ENCODE measurements at regions not wholly inside any gene's neighbourhood (a gene's known extent, or its start where the extent isn't known, plus 50 kb on each side); places are given as distances from the start of the nearest gene placed in this dataset.

GRCh38 chr3:23071296-23071695 is 131.8 kb upstream of the UBE2E2 start:
- CTCF ChIA-PET: no interaction called here
- H3K27ac Mint-ChIP-seq: no peak overlapping the region
- intact Hi-C loops (cut with micrococcal nuclease): no loop called here
- H3K4me3 Mint-ChIP-seq: no peak overlapping the region
- no peaks in the 10 kb centered on the region for H3K27me3 Mint-ChIP-seq (ENCODE audit: low read depth)
- H3K4me1 Mint-ChIP-seq (ENCODE audit: low read depth): no peaks in the 10 kb centered on the region
- DNase-seq: no peak
- no peaks in the 10 kb centered on the region for H3K36me3 Mint-ChIP-seq (ENCODE audit: low read depth)
- no peaks in the 10 kb centered on the region for H3K9me3 Mint-ChIP-seq

DNA sequence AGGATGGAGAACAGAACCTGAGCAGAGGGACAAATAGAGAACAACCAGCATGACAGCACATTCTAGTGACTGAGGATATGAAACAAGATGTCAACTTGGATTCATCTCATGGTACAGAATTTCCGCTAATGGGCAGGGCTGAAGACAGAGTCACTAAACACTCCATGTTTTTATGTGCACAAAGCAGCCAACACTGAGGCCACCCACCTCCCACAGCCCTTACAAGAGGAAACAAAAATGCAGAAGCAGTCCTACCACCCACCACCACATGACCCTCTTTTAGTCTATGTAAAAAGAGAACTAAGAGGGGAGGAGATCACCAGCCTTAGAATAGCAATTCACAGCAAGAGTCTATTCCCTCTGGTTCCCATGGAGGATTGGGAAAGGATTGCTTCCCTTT is 131.4 kb upstream of the UBE2E2 start:
- Mint-ChIP-seq H3K27ac (no peak overlapping the region), H3K4me1 (ENCODE audit: low read depth) (no peaks in the 10 kb centered on the region), H3K4me3 (no peak overlapping the region), H3K9me3 (no peaks in the 10 kb centered on the region), H3K27me3 (ENCODE audit: low read depth) (no peaks in the 10 kb centered on the region), H3K36me3 (ENCODE audit: low read depth) (no peaks in the 10 kb centered on the region)
- CTCF ChIA-PET: no interaction called here
- intact Hi-C loops (cut with micrococcal nuclease): no loop called here
- no peak for DNase-seq

GRCh38 chr3:23072693-23073092 is 130.4 kb upstream of the UBE2E2 start:
- CTCF ChIA-PET: no interaction called here
- Mint-ChIP-seq H3K9me3 (no peaks in the 10 kb centered on the region), H3K4me1 (ENCODE audit: low read depth) (no peaks in the 10 kb centered on the region), H3K27me3 (ENCODE audit: low read depth) (no peaks in the 10 kb centered on the region), H3K36me3 (ENCODE audit: low read depth) (no peaks in the 10 kb centered on the region), H3K27ac (no peak overlapping the region), H3K4me3 (no peak overlapping the region)
- intact Hi-C loops (cut with micrococcal nuclease): no loop called here
- no peak for DNase-seq

DNA sequence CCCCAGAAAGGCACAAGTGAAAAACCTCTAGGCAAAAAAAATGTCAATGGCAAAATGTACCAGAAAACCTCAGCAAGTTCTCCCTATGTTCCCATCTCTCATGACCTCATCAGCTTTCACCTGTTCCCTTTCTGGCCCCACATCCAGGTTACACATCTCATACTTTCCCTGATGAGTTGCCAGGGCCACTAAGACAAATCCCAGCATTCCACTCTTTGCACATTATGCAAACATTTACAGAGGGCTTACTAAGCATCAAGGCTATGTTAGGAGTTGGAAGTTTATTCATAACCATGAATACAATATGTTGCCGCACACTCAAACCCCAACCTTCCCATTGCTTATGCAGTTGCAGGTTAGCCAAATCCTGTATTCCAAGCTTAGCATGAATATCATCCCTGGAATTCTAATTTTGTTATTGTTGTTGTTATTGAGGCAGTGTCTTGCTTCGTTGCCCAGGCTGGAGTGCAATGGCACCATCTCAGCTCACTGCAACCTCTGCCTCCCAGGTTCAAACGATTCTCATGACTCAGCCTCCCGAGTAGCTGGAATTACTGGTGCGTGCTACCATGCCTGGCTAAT is 129.3 kb upstream of the UBE2E2 start:
- CTCF ChIA-PET: no interaction called here
- H3K36me3 Mint-ChIP-seq (ENCODE audit: low read depth): no peaks in the 10 kb centered on the region
- H3K27me3 Mint-ChIP-seq (ENCODE audit: low read depth): no peaks in the 10 kb centered on the region
- no peaks in the 10 kb centered on the region for H3K9me3 Mint-ChIP-seq
- intact Hi-C loops (cut with micrococcal nuclease): no loop called here
- H3K27ac Mint-ChIP-seq: no peak overlapping the region
- no peak overlapping the region for H3K4me3 Mint-ChIP-seq
- no peaks in the 10 kb centered on the region for H3K4me1 Mint-ChIP-seq (ENCODE audit: low read depth)
- no peak for DNase-seq

- DNase-seq: no peak
- intact Hi-C loops (cut with micrococcal nuclease): no loop called here
- no peak overlapping the region for H3K27ac Mint-ChIP-seq
- no peaks in the 10 kb centered on the region for H3K9me3 Mint-ChIP-seq
- H3K4me3 Mint-ChIP-seq: no peak overlapping the region
- H3K36me3 Mint-ChIP-seq (ENCODE audit: low read depth): no peaks in the 10 kb centered on the region
- peaks cover 8% of the 10 kb centered on the region for H3K4me1 Mint-ChIP-seq (ENCODE audit: low read depth)
- H3K27me3 Mint-ChIP-seq (ENCODE audit: low read depth): no peaks in the 10 kb centered on the region
- CTCF ChIA-PET: no interaction called here
Measured at GRCh38 chr3:23075496-23075895, 127.6 kb upstream of the UBE2E2 start.

GRCh38 chr3:23076437-23076836 is 126.7 kb upstream of the UBE2E2 start:
- CTCF ChIA-PET: no interaction called here
- H3K27me3 Mint-ChIP-seq (ENCODE audit: low read depth): no peaks in the 10 kb centered on the region
- H3K4me3 Mint-ChIP-seq: no peak overlapping the region
- H3K27ac Mint-ChIP-seq: no peak overlapping the region
- H3K36me3 Mint-ChIP-seq (ENCODE audit: low read depth): no peaks in the 10 kb centered on the region
- H3K9me3 Mint-ChIP-seq: no peaks in the 10 kb centered on the region
- no peak for DNase-seq
- H3K4me1 Mint-ChIP-seq (ENCODE audit: low read depth): peaks cover 8% of the 10 kb centered on the region
- intact Hi-C loops (cut with micrococcal nuclease): no loop called here

- intact Hi-C loops (cut with micrococcal nuclease): no loop called here
- H3K36me3 Mint-ChIP-seq (ENCODE audit: low read depth): no peaks in the 10 kb centered on the region
- DNase-seq: no peak
- CTCF ChIA-PET: no interaction called here
- H3K4me1 Mint-ChIP-seq (ENCODE audit: low read depth): peaks cover 8% of the 10 kb centered on the region
- no peaks in the 10 kb centered on the region for H3K9me3 Mint-ChIP-seq
- no peaks in the 10 kb centered on the region for H3K27me3 Mint-ChIP-seq (ENCODE audit: low read depth)
- no peak overlapping the region for H3K4me3 Mint-ChIP-seq
- no peak overlapping the region for H3K27ac Mint-ChIP-seq
Measured at GRCh38 chr3:23077126-23077525, 126.0 kb upstream of the UBE2E2 start.

GRCh38 chr3:23078735-23079134 is 124.4 kb upstream of the UBE2E2 start:
- no peaks in the 10 kb centered on the region for H3K27me3 Mint-ChIP-seq (ENCODE audit: low read depth)
- DNase-seq: no peak
- no peak overlapping the region for H3K4me3 Mint-ChIP-seq
- H3K27ac Mint-ChIP-seq: no peak overlapping the region
- CTCF ChIA-PET: interaction anchor here (0.6 kb wide), 2 partner anchors 58 to 608 kb away, joined by 3 read pairs; no protein-coding TSS in a partner anchor
- H3K9me3 Mint-ChIP-seq: no peaks in the 10 kb centered on the region
- H3K4me1 Mint-ChIP-seq (ENCODE audit: low read depth): peaks cover 8% of the 10 kb centered on the region
- H3K36me3 Mint-ChIP-seq (ENCODE audit: low read depth): no peaks in the 10 kb centered on the region
- intact Hi-C loops (cut with micrococcal nuclease): no loop called here

- DNase-seq: no peak
- Mint-ChIP-seq H3K4me1 (ENCODE audit: low read depth) (peaks cover 8% of the 10 kb centered on the region), H3K36me3 (ENCODE audit: low read depth) (no peaks in the 10 kb centered on the region), H3K9me3 (no peaks in the 10 kb centered on the region), H3K27me3 (ENCODE audit: low read depth) (no peaks in the 10 kb centered on the region), H3K27ac (no peak overlapping the region), H3K4me3 (no peak overlapping the region)
- intact Hi-C loops (cut with micrococcal nuclease): no loop called here
- CTCF ChIA-PET: no interaction called here
Measured at GRCh38 chr3:23079976-23080375, 123.2 kb upstream of the UBE2E2 start.

GRCh38 chr3:23083701-23084100 is 119.4 kb upstream of the UBE2E2 start:
- intact Hi-C loops (cut with micrococcal nuclease): no loop called here
- H3K9me3 Mint-ChIP-seq: no peaks in the 10 kb centered on the region
- no peaks in the 10 kb centered on the region for H3K27me3 Mint-ChIP-seq (ENCODE audit: low read depth)
- no peak overlapping the region for H3K27ac Mint-ChIP-seq
- DNase-seq: no peak
- no peak overlapping the region for H3K4me3 Mint-ChIP-seq
- CTCF ChIA-PET: no interaction called here
- H3K36me3 Mint-ChIP-seq (ENCODE audit: low read depth): no peaks in the 10 kb centered on the region
- peaks cover 8% of the 10 kb centered on the region for H3K4me1 Mint-ChIP-seq (ENCODE audit: low read depth)

GRCh38 chr3:23084367-23084766 is 118.8 kb upstream of the UBE2E2 start:
- H3K27ac Mint-ChIP-seq: no peak overlapping the region
- CTCF ChIA-PET: no interaction called here
- no peaks in the 10 kb centered on the region for H3K9me3 Mint-ChIP-seq
- H3K27me3 Mint-ChIP-seq (ENCODE audit: low read depth): no peaks in the 10 kb centered on the region
- DNase-seq: no peak
- H3K4me3 Mint-ChIP-seq: no peak overlapping the region
- intact Hi-C loops (cut with micrococcal nuclease): no loop called here
- H3K4me1 Mint-ChIP-seq (ENCODE audit: low read depth): peaks cover 8% of the 10 kb centered on the region
- no peaks in the 10 kb centered on the region for H3K36me3 Mint-ChIP-seq (ENCODE audit: low read depth)

DNA sequence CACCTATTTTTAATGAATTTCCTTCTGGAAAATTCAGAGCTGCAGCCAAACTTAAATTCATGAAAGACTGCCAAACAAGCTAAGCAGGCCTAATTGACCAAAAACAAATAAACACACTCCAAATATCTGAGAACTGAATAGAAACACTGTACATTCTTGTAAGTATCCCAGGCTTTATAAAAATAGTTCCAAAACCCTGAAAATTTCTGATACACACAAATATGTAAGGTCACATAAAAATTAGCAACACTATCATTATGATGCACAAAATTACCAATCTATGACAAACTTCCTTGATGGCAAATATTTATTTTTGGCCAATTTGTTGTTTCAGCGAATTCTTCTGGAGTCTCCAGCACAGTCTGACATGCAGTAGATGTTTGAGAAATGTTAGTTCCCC is 117.9 kb upstream of the UBE2E2 start:
- Mint-ChIP-seq H3K36me3 (ENCODE audit: low read depth) (no peaks in the 10 kb centered on the region), H3K9me3 (no peaks in the 10 kb centered on the region), H3K27me3 (ENCODE audit: low read depth) (no peaks in the 10 kb centered on the region), H3K27ac (no peak overlapping the region), H3K4me1 (ENCODE audit: low read depth) (no peaks in the 10 kb centered on the region), H3K4me3 (no peak overlapping the region)
- intact Hi-C loops (cut with micrococcal nuclease): no loop called here
- no peak for DNase-seq
- CTCF ChIA-PET: no interaction called here

- CTCF ChIA-PET: no interaction called here
- Mint-ChIP-seq H3K36me3 (ENCODE audit: low read depth) (no peaks in the 10 kb centered on the region), H3K27ac (no peak overlapping the region), H3K4me1 (ENCODE audit: low read depth) (no peaks in the 10 kb centered on the region), H3K4me3 (no peak overlapping the region), H3K27me3 (ENCODE audit: low read depth) (no peaks in the 10 kb centered on the region), H3K9me3 (no peaks in the 10 kb centered on the region)
- intact Hi-C loops (cut with micrococcal nuclease): no loop called here
- DNase-seq: no peak
Measured at GRCh38 chr3:23086331-23086730, 116.8 kb upstream of the UBE2E2 start.

DNA sequence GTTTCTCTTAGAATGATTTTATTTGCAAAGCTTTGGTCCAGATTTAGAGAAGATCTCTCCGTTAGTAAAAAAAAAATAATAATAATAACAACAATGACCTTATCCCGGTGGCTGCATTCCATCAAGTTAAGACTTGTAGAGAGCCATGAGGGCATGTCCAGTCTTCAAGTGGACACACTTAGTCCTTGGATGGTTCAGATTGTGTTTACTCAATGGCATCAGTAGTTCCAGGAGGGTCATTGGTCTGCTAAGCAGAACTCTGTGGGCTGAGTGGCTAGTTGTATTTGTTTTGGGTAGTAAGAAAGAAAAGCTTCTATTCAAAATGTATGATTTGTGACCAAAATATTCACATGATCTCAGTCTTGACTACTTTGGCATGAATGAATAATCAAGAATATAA is 116.3 kb upstream of the UBE2E2 start:
- intact Hi-C loops (cut with micrococcal nuclease): no loop called here
- Mint-ChIP-seq H3K36me3 (ENCODE audit: low read depth) (no peaks in the 10 kb centered on the region), H3K4me1 (ENCODE audit: low read depth) (no peaks in the 10 kb centered on the region), H3K9me3 (no peaks in the 10 kb centered on the region), H3K4me3 (no peak overlapping the region), H3K27ac (no peak overlapping the region), H3K27me3 (ENCODE audit: low read depth) (no peaks in the 10 kb centered on the region)
- DNase-seq: no peak
- CTCF ChIA-PET: no interaction called here
